Hematopoietic multipotent progenitor cell (in vitro differentiated cells): ENCODE measurements at regions not wholly inside any gene's neighbourhood (a gene's known extent, or its start where the extent isn't known, plus 50 kb on each side); places are given as distances from the start of the nearest gene placed in this dataset.
"Not testable (repeated sequence)": the region's sequence is repeated elsewhere in the genome, so short reads cannot be mapped to it uniquely, and the experiment has no call there.

ENCODE experiments used
- DNase-seq, 3 donors: peaks; one replicate each; pipeline ENCODE4 v3.0.0-alpha.2; 2011 to 2015; ENCODE audit warnings: low read depth in 2 of 3, low spot score in 2 of 3

DNA sequence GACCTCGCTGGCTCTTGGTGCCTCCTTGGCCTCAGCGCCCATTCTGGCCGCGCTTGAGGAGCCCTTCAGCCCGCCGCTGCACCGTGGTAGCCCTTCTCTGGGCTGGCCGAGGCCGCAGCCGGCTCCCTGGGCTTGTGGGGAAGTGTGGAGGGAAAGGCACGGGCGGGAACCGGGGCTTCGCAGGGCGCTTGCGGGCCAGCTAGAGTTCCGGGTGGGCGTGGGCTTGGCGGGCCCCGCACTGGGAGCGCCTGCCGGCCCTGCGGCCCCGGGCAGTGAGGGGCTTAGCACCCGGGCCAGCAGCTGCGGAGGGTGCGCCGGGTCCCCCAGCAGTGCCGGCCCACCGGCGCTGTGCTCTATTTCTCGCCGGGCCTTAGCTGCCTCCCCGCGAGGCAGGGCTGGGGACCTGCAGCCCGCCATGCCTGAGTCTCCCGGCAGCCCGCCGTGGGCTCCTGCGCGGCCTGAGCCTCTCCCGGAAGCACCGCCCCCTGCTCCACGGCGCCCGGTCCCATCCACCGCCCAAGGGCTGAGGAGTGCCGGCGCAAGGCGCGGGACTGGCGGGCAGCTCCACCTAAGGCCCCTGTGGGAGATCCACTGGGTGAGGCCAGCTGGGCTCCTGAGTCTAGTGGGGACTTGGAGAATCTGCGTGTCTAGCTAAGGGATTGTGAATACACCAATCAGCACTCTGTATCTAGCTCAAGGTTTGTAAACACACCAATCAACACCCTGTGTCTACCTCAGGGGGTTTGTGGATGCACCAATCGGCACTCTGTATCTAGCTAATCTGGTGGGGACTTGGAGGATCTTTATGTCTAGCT, 141.1 kb downstream of the SLCO4C1 start:
- DNase-seq: not testable (repeated sequence)

DNA sequence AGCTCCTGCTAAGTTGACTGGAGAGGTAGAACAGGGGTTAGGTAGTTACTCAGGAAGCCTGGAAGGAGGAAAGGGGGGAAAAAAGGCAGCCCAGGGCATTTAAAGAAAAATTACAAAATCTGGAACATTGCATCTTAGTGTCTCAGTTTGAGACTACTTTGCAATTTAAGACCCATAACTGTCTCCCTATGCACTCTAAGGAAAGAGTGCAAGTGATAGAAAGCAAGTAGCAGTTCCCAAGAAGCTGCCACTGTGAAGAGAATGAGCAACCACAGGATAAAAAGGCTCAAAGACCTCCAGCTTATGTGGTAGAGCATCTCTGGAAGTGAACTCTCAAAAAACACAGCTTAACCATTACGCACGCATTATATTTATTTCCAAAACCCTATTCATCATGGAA, 141.8 kb downstream of the SLCO4C1 start:
- DNase-seq: no peak

DNA sequence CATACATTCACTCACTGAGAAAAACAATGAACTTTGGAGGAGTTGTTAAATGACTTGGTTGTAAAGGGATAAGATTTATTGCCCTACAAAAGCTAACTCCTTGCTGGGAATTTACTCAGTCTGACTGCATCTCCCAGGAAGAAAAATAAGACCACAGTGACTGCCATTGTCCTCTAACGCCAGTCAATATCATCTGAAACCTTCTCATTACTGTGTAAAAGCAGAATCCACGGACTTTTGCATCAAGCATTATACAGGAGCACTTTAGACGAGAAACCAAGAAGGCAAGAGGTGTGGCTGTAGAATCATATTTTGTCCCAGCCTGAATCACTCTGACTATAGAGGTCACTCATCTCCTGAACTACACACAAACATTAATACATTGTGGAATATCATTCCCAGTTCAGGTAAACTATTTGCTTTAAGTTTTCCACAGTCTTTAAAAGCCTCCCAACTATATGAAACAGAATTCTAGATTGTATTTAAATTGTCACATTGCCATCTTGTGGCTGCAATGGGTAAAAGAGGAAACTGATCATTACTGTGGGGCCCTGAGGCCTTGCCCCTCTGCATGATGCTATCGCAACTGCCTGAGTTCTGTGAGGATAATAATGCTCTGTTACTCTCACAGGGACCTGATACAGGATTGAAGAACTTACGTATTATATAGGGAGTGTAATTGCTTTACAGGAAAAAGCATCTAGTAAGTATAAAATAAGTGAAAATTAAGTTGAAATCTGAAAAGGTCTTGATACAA, 142.9 kb downstream of the SLCO4C1 start:
- peak in 2 of 3 donors; percentile 18 to 62 for DNase-seq

DNA sequence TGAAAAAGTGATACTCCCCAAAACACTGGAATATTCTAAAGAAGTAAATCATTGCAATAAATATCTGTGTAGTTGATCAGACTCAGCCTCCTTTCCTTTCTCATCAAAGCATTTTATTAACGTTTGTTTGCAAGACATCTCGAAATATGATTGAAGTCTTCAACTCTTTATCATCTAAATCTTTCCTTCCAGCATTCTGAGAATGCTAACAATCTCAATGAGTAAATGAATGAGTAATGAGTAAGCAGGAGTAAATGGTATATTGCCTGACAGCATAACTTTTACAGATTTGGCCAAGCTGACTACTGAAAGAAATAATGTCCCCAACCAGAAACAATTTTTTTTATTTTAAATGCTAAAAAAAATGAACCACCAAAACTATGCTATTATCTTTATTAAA, 157.1 kb downstream of the SLCO4C1 start:
- DNase-seq: no peak

DNA sequence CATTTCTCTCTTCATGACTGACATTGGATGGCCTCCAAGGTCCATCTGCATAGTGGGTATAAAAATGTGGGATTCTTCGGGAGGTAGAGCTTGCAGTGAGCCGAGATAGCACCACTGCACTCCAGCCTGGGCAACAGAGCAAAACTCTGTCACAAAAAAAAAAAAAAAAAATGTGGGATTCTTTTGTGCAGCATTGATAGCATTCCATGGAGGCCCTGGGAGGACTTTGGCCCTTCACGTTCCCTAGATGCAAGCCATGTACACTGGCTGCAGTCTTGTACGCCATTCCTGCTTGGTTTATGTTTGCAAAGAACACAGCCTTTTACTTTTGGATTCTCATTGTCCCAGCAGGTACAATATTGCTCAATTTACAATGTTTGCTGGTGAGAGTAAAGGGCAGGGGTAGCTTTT, 157.8 kb downstream of the SLCO4C1 start:
- DNase-seq: no peak

DNA sequence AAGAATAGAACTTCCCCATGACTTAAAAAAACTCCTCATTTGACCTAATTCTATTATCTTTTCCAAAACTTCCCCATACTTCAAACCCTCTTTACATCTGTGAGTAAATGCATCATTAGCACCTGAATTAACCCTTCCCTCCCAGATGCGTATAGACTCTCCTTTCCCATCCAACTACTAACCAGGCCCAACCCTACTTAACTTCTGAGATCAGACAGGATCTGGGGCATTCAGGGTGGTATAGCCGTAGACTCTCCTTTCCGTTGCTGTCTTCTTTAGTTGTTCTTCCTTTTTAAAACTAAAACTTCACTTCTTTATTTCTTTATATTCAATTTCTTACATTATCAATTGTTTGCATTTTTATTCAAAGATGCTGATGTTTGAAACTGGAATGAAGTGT, 165.2 kb downstream of the SLCO4C1 start:
- DNase-seq: no peak

DNA sequence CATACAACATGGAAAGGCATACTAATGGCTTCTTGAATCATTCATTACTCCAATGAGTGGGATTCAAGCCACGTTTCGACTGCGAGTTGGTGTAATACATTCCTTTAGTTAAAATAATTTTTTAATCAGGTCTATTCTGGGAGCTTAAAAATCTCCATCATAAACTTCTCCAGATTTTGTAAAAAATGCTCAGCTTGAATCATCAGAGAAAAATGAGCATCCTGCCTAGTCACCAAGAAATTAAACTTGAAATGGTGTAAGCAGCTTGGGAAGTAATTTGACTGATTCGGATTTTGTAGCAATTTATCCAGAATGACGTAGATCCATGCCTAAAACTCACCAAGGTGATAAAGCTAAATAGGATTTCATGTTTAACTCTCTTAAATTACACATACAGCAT, 165.7 kb downstream of the SLCO4C1 start:
- no peak for DNase-seq

DNA sequence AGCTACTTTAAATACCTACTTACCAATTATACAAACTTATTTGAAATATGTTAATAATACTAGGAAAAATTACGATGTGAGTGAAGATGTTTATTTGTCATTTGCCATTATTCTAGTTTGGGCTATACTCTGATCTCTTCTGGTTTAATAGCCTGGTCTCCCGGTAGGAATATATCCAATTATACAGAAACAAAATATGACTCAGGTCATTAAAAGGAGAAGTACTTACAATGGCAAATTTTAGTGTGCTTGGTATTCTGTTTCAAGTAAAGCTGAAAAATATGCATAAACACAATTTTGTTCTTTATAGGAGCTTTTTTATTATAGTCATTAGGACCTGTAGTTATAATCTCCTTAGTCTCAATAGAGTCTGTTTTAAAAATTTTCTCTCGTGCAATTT, 176.8 kb downstream of the SLCO4C1 start:
- DNase-seq: no peak

DNA sequence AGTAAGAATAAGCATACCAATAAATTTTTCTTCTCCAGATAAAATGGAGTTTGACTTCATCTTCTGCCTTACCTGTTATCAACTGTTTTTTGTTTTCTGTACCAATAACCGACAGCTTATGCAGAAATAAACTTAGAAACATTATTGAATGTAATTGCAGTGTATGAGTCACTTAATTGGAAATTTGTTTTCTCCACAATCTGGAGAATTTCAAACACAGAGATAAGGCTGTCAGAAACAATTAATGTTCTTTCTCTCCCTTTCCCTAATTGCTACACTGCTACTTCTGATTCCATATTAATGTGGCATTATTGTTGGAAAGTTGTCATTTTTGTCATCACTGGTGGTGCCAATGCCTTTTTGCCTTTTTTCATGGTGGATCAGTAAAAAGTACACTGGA, 180.3 kb downstream of the SLCO4C1 start:
- no peak for DNase-seq

DNA sequence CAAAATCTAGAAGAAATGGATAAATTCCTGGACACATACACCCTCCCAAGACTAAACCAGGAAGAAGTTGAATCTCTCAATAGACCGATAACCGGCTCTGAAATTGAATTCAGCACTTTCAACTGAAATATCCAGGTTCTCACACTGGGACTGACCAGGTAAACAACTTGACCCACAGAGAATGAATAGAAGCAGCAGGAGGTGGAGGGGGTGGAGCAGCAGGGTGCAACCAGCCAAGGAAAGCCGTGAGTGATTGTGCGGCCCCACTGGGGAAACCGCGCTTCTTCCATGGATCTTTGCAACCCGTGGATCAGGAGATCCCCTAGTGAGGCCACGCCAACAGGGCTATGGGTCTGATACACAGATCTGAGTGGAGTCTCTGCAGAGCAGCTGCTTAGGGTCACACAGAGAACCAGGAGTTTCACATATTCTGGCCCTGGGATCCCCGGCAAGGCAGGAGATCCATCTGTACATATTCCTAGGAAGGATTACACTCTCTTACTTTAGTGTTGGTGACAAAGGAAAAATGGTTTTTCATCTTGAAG, 181.5 kb downstream of the SLCO4C1 start:
- no peak for DNase-seq

DNA sequence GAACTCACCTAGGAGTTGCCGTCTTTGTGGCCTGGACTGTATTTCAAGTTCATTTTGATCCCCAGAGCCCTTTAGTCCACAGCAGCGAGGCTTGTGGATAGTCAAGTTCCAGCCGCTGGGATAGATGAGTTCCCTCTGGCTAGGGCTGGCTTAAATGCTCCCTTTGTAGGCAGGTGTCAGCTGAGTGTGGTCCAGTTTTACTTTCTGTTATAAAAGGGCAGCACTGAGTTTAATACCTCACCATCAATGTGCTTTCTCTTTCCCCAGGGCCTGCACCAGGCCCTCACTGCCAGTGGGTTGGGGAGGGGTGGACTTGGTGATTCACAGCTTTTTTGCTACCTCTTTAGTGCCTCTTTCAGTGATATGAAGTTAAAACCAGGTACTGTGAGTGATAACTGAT, 188.2 kb downstream of the SLCO4C1 start:
- DNase-seq: no peak

DNA sequence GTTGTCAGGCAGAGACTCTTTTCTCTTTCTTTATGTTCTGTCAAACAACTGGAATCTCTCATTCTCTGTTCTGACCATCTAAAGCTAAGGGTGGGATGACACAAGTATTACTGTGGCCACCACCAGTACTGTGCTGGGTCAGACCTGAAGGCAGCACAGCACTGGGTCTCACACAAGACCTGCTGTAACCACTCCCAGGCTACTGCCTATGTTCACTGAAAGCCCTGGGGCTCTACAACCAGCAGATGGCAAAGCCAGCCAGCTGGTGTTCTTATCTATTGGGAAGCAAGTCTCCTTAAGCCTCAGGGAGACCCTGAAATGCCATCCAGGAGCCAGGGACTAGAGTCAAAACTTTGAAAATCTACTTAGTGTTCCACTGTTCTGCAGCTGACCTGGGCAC, 189.5 kb downstream of the SLCO4C1 start:
- no peak for DNase-seq

DNA sequence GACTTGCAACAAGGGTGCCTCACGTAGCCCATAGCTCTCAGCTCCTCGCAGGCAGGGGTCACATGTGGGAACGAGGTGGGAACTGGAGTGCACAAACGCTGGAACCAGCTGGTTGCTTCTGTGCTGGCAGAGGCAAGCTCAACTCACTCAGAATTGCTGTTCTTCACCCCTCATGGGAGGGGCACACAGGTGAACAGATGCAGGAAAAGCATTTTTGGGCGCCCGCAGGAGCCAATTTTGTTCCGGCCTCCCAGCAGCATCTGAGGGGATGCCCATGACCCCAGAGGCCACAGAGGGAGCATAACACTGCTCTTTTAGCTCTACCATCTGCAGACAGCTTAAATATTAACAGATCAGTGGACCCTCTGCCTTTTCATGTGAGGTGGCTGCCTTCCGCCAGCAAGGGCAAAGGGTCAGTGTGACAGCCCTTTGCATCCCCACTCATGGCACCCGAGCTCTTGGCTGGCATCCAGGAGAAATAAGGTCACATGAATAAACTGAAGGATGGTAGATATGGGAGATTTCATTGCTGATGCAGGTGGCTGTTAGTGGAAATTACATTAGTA, 196.2 kb downstream of the SLCO4C1 start:
- no peak for DNase-seq

DNA sequence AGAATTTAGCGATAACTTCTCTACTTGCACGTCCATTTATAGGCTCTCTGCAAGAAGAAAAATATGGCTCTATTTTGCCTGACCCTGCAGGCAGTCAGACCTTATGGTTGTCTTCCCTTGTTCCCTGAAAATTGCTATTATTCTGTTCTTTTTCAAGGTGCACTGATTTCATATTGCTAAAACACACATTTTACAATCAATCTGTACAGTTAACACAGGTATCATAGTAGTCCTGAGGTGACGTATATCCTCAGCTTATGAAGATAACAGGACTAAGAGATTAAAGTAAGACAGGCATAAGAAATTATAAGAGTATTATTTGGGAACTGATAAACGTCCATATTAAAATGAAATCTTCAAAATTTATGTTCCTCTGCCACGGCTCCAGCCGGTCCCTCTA, 197.0 kb downstream of the SLCO4C1 start:
- DNase-seq: not testable (repeated sequence)

DNA sequence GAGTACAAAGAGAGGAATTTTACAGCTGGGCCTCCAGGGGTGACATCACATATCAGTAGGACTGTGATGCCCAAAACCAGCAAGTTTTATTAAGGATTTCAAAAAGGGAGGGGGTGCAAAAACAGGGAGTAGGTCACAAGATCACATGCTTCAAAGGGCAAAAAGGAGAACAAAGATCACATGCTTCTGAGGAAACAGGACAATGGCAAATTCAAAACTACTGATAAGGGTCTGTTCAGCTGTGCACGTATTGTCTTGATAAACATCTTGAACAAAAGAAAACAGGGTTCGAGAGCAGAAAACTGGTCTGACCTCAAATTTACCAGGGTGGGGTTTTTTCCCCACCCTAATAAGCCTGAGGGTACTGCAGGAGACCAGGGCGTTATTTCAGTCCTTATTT, 197.5 kb downstream of the SLCO4C1 start:
- not testable (repeated sequence) for DNase-seq

DNA sequence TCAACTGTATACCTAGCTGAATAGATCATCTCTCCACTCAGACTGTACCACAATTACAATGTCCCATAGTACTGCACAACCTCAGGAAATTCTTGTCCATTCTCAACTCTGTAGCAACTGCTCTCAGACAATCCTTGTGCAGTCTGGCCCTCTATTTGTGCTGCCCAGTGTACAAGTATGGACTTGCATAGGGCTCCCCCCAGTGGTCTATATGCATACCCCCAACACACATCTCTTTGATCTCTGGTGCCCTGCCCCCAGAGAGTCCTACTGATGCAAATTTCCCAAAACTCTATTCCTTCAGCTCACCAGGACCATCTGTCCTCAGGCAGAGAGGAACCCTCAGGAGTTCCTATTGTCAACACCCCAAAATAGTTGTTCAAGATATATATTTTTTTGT, 205.3 kb downstream of the SLCO4C1 start:
- peak in 2 of 3 donors; percentile 36 to 65 for DNase-seq

DNA sequence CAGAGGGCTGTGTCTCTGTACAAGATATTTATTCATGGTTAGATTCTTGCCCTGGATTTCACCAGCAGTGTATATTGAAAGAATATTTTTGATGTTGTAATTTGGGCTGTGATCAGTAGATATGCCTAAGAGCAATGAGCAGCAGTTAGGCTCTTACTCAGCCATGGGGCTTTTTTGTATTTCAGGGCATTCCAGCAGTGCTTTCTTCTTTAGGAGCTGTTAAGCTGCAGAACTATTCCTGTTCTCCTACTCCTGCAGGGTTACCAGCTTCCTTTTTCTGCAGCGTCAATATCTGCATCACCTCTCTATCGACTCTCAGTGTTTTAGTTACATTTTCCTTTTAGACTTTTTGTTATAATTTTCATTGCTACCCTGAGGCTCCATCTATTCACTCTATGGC, 206.2 kb downstream of the SLCO4C1 start:
- no peak for DNase-seq

DNA sequence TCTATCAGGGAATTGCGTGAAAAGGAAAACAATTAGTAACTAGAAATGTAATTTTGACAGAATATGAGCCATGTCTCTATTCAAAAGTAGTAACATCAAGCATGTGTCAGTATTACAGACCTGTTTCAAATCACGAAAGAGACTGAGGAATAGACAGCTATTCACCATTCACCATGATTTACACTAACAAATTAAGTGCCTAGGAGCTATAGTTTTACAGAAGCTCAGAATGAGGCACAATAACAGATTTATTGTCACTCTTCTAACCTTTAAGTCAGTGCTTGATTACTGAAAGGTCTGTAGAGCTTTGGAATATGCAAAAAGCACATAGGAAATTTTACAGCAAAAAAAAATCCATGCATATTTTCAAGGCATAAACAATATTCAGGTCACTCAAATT, 208.2 kb downstream of the SLCO4C1 start:
- no peak for DNase-seq

DNA sequence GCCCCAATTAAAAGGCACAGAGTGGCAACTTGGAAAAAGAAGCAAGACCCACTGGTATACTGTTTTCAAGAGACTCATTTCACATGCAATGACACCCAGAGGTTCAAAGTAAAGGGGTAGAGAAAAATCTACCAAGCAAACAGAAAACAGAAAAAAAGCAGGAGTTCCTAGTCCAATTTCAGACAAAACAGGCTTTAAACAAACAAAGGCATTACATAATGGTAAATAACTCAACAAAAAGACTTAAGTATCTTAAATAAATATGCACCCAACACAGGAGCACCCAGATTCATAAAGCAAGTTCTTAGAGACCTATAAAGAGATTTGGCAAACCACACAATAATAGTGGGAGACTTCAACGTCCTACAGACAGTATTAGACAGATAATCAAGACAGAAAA, 215.8 kb downstream of the SLCO4C1 start:
- no peak for DNase-seq

DNA sequence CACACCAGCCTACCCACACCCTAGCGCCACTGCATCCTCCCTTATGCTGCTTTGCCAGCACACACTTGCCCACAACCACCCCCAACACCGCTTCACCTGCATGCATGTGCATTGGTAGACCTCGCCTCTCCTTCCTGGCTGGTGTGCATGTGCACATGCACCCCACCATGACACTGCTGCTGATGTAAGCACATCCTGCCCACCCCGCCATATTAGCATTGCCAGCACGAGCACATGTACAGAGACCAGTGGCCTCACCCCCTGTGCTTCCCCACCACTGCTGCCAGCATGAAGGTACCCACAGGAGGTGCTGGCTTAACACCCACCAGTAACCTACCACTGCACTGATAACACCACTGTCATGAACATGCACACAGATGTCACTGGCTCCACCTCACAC, 218.2 kb downstream of the SLCO4C1 start:
- no peak for DNase-seq

DNA sequence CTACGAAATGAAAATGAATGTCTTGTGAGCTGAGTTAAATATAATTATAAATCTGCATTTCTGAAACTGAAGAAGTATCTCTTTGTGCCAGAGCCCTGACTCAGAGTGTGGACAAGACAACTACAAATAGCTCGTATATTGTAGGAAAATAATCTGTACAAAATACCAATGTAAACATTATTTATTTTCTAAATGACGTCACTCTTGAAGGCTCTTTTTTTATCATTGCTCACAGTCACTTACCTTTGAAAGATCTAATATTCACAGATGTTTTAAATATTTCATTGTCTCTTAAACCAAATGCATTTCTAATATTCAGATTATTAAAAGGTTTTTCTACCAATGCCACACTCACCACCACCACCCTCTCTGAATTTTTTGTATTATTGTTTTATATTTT, 226.1 kb downstream of the SLCO4C1 start:
- no peak for DNase-seq

DNA sequence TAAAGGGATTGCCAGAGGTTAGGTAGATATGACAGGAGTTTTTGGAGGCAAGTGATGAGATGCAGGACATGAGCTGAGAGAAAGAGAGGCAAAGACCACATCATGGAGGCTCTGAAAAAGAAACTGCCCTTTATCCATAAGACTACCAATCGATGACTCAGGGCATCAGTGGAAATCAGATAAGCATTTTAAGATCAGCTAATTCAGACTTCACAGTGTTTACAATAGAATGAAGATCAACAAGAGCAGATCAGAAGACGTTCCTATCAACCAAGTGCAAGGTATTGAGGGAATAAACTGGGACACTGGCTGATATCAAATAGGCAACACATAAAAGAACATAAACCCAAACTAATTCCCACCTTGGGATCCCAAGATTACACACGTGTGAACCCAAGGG, 227.2 kb downstream of the SLCO4C1 start:
- no peak for DNase-seq
